ENCODE measurements at regions not wholly inside any gene's neighbourhood (a gene's known extent, or its start where the extent isn't known, plus 50 kb on each side); places are given as distances from the start of the nearest gene placed in this dataset.

DNA sequence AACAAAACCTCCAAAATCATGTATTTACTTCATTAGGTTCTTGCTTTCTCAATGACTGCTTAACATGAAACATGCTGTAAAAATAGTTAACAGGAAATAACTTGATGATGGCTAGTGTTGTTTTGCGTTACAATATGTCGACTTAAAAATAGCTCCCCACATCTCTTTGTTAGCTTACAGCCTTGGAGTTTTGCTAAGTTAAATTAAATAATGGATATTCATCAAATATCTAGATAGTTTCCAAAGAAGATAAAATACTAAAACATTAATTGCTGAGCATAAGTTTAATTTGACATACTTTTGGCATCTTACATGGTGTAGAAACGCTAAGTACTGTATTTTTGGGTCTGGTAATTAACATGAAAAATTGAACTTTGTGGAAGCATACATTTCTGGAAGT lies 500.6 kb upstream of the NOVA1 start:
- Histone ChIP-seq H3K9me3 (no peaks in the 10 kb centered on the region), H3K4me1 (no peaks in the 10 kb centered on the region), H3K36me3 (no peaks in the 10 kb centered on the region), H3K4me3 (no peak overlapping the region), H3K27ac (no peak overlapping the region), H3K27me3 (no peaks in the 10 kb centered on the region)
- no peak for ATAC-seq
- TF ChIP-seq, protein P1, sequence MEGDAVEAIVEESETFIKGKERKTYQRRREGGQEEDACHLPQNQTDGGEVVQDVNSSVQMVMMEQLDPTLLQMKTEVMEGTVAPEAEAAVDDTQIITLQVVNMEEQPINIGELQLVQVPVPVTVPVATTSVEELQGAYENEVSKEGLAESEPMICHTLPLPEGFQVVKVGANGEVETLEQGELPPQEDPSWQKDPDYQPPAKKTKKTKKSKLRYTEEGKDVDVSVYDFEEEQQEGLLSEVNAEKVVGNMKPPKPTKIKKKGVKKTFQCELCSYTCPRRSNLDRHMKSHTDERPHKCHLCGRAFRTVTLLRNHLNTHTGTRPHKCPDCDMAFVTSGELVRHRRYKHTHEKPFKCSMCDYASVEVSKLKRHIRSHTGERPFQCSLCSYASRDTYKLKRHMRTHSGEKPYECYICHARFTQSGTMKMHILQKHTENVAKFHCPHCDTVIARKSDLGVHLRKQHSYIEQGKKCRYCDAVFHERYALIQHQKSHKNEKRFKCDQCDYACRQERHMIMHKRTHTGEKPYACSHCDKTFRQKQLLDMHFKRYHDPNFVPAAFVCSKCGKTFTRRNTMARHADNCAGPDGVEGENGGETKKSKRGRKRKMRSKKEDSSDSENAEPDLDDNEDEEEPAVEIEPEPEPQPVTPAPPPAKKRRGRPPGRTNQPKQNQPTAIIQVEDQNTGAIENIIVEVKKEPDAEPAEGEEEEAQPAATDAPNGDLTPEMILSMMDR (IDR thresholded peaks at IDR 0.05), result no peak
- intact Hi-C loops (cut with DNase I), result no loop called here
- DNase-seq, result no peak

DNA sequence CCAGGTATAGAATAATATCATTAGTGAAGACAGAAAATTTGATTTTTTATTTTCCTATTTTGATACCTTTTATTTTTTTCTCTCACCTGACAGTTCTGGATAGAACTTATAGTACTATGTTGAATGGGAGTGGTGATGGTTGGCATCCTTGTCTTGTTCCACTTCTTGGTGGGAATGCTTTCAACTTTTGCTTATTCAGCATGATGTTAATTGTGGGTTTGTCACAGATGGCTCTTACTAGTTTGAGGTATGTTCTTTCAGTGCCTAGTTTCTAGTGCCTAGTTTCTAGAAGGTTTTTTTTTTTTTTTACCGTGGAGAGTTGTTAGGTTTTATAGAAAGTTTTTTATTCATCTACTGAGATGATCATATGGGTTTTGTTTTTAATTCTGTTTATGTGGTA lies 516.3 kb upstream of the NOVA1 start:
- Histone ChIP-seq H3K27me3 (no peaks in the 10 kb centered on the region), H3K36me3 (no peaks in the 10 kb centered on the region), H3K27ac (no peak overlapping the region), H3K4me1 (no peaks in the 10 kb centered on the region), H3K9me3 (no peaks in the 10 kb centered on the region), H3K4me3 (no peak overlapping the region)
- ATAC-seq (no peak), DNase-seq (no peak)
- TF ChIP-seq, protein P1 (IDR thresholded peaks at IDR 0.05), result no peak
- intact Hi-C loops (cut with DNase I), result no loop called here

DNA sequence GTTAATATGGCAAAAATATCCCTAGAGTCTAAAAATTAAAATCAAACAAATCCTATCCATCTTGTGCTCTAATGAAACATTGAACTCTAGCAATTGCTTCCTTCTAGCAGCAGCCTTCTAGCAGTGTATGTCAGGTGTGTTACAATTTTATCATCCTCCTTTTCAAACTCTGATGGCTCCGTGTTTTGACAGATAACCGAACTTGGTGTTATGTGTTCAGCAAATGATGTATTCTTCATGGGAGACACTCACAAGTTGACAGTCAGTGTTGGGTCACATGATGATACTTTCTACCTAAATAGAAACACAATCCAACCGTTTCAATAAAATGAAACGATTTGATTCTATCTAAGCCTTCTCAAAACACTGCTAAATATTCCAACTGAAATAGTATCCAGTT lies 525.3 kb upstream of the NOVA1 start:
- no peaks in the 10 kb centered on the region for H3K36me3 ChIP-seq
- TF ChIP-seq, protein P1 (IDR thresholded peaks at IDR 0.05), result no peak
- no peak overlapping the region for H3K4me3 ChIP-seq
- ATAC-seq (no peak), DNase-seq (no peak)
- no peaks in the 10 kb centered on the region for H3K9me3 ChIP-seq
- H3K27me3 ChIP-seq, result no peaks in the 10 kb centered on the region
- intact Hi-C loops (cut with DNase I), result no loop called here
- no peaks in the 10 kb centered on the region for H3K4me1 ChIP-seq
- no peak overlapping the region for H3K27ac ChIP-seq

DNA sequence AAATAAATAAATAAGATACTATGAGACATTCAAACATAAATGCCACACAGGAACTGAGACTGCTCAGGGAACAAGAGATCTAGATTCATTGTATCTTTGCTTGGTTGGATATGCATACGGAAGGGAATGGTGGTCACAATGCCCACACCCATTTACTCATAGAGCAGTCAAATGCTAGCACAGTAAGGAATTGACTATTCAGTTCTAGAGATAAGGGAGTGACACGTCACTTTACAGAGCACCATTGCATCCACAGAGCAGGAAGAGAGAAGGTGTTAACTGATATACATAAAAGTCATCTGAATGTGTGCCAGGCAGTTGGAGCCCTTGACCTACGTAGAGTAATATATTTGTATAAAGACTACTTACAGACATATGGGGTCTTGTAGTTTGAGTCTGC lies 530.0 kb upstream of the NOVA1 start:
- no peaks in the 10 kb centered on the region for H3K27me3 ChIP-seq
- no peak overlapping the region for H3K27ac ChIP-seq
- no peaks in the 10 kb centered on the region for H3K4me1 ChIP-seq
- TF ChIP-seq, protein P1 (IDR thresholded peaks at IDR 0.05), result no peak
- H3K4me3 ChIP-seq, result no peak overlapping the region
- ATAC-seq (no peak), DNase-seq (no peak)
- no peaks in the 10 kb centered on the region for H3K36me3 ChIP-seq
- no peaks in the 10 kb centered on the region for H3K9me3 ChIP-seq
- intact Hi-C loops (cut with DNase I), result no loop called here

DNA sequence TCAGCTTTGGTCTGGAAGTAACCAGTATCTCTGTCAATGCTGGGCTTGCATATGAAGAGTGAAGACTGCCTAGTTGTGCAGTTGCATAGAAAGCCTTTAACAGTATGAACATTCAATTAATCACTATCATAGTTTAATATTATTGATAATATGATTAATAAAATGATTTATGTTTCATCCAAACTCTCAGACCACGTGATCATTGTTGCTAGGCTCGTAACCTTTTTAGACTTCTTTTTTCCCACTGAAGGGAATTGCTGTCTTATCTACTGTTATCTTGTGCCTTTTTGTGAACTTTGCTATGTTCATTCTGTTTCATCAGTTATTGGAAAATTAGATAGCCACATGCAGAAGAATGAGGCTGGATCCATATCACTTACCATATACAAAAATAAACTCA lies 536.4 kb upstream of the NOVA1 start:
- no peaks in the 10 kb centered on the region for H3K27me3 ChIP-seq
- H3K36me3 ChIP-seq, result no peaks in the 10 kb centered on the region
- TF ChIP-seq, protein P1 (IDR thresholded peaks at IDR 0.05), result no peak
- H3K9me3 ChIP-seq, result no peaks in the 10 kb centered on the region
- no peak overlapping the region for H3K27ac ChIP-seq
- no peaks in the 10 kb centered on the region for H3K4me1 ChIP-seq
- H3K4me3 ChIP-seq, result no peak overlapping the region
- intact Hi-C loops (cut with DNase I), result no loop called here
- no peak for DNase-seq
- no peak for ATAC-seq

DNA sequence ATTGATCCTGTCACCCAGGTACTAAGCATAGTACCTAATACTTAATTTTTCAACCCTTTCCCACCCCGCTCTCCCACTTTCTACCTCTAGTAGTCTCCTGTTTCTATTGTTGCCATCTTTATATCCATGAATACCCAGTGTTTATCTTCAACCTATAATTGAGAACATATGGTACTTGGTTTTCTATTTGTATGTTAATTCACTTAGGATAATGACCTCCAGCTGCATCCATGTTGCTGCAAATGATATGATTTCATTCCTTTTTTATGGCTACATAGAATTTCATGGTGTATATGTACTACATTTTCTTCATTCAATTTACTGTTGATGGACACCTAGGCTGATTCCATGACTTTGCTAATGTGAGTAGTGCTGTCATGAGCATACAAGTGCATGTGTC lies 547.3 kb upstream of the NOVA1 start:
- H3K4me3 ChIP-seq, result no peak overlapping the region
- no peaks in the 10 kb centered on the region for H3K36me3 ChIP-seq
- no peak overlapping the region for H3K27ac ChIP-seq
- intact Hi-C loops (cut with DNase I), result no loop called here
- no peaks in the 10 kb centered on the region for H3K4me1 ChIP-seq
- DNase-seq (no peak), ATAC-seq (no peak)
- H3K9me3 ChIP-seq, result no peaks in the 10 kb centered on the region
- TF ChIP-seq, protein P1 (IDR thresholded peaks at IDR 0.05), result no peak
- no peaks in the 10 kb centered on the region for H3K27me3 ChIP-seq
